ENCODE measurements at regions not wholly inside any gene's neighbourhood (a gene's known extent, or its start where the extent isn't known, plus 50 kb on each side); places are given as distances from the start of the nearest gene placed in this dataset.

DNA sequence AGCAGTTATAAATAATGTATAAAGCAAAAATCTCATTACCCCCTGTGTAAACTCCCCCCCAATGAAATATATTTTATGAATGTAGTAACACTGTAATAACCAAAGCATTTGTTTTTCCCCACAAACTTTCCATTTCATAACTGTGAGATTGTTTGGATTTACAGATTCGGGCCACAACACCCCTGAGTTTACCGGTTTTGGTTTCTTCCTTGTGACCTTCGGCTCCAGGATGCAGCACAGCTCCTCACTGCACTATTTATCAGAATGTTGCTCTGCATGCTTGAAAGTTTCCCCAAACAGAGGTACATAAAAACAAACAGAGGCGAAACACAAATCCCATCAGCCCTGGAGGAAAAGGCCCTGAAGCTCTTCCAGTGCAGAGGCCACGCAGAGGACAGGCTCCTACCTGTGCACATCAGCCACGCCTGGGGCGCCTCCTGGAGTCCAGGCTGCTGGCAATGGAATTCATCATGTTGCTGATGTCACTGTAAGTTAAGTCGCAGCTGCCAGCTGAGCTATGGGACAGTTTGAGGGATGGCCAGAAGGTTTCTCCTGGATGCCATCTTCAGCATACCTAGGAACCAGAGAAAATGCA, 122.0 kb downstream of the LMO4 start:
- TF ChIP-seq POLR2A (IDR thresholded peaks at IDR 0.05; ENCODE audit: low read length), result no peak
- no peak for TF ChIP-seq GATA1 (IDR thresholded peaks at IDR 0.05; ENCODE audit: low read depth, low read length)

Measured in erythroblast (primary cell).